Smooth muscle cell of the brain vasculature (primary cell): ENCODE measurements at regions not wholly inside any gene's neighbourhood (a gene's known extent, or its start where the extent isn't known, plus 50 kb on each side); places are given as distances from the start of the nearest gene placed in this dataset.

Experiments used
- DNase-seq: peaks from one replicate; pipeline ENCODE4 v3.0.0-alpha.2; 2012; ENCODE audit warnings: low read depth, low spot score

DNA sequence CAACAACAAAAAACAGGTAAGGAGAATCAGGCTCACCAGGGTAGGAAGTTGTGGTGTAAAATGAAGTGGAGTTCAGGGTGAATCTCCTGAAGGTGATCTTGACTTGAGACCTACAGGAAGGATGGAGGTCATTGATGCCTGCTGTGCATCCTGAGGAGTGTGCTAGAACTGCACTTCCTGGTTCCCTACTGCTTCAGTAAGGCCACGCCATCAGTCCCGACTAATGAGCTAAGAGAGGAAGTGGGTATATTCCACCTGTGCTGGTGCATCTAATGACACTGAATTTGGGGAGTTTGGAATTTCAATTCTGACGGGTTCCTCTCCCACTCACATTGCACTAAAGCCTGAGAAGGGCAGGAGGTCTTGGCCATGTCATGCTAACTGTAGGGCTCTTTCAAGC is 349.3 kb upstream of the SLC14A2 start:
- no peak for DNase-seq

GRCh38 chr18:45267622-45268021 is 347.7 kb upstream of the SLC14A2 start:
- no peak for DNase-seq

- DNase-seq = no peak
These were observed 346.7 kb upstream of the SLC14A2 start for GRCh38 chr18:45268583-45268982.

DNA sequence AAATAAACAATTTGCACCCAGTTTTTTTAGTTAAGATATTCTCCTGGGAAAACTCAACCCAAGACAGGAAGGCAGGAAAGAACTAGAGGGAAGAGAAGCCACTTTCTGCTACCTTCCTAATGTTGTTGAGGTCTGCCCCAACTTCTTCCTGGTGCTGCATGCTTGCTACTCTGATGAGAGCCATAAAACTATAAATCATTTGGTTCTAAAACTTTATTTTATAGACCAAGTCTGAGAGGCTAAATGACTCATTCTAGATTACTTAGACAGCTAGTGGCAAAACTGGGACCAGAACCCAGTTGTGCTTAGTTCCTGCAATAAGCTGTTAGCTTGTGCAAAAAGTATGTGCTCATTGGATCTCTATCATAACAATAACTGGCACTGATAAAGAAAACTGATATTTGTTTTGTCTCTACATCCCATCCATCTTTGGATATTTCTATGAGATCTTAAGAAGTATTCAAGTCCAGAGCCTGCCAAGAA is 344.9 kb upstream of the SLC14A2 start:
- DNase-seq = no peak

GRCh38 chr18:45274026-45274425 is 341.2 kb upstream of the SLC14A2 start:
- DNase-seq = no peak

GRCh38 chr18:45275367-45276113 is 339.7 kb upstream of the SLC14A2 start:
- DNase-seq = no peak

DNA sequence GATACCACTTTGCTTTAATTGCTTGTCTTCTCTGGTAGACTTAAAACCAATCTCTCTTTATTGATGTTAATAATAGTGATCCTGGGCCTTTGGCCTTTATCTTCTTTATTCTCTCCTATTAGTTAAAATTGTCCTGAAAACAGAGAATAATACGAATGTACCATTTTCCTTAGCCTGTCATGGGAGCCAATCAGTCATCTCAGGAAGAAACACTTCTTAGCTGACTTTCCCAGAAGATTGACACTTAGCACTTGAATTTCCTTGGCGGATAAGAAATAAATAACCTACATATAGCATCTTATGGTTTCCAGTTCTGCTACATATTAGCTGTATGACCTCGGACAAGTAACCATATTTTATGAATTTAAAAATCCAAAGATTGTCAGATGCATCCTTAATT is 338.4 kb upstream of the SLC14A2 start:
- no peak for DNase-seq

DNA sequence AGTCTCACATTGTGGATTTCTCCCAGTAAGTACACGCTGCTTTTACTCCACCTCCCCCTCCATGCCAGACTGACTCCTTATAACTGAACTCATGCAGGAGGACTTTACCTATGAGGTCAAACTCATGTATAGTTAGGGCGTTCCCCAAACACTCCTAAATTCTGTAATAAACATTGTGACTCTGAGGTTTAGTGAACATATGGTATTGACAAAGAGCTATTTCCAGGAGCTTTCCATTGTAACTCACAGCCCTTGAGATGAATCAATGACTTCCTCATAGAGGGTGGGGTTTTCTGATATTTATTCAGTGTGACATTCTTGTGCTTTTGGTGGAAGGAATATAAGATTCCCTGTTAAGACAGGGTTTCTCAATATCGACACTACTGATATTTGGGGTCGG is 337.4 kb upstream of the SLC14A2 start:
- no peak for DNase-seq

GRCh38 chr18:45280481-45281276 is 334.6 kb upstream of the SLC14A2 start:
- DNase-seq = no peak

DNA sequence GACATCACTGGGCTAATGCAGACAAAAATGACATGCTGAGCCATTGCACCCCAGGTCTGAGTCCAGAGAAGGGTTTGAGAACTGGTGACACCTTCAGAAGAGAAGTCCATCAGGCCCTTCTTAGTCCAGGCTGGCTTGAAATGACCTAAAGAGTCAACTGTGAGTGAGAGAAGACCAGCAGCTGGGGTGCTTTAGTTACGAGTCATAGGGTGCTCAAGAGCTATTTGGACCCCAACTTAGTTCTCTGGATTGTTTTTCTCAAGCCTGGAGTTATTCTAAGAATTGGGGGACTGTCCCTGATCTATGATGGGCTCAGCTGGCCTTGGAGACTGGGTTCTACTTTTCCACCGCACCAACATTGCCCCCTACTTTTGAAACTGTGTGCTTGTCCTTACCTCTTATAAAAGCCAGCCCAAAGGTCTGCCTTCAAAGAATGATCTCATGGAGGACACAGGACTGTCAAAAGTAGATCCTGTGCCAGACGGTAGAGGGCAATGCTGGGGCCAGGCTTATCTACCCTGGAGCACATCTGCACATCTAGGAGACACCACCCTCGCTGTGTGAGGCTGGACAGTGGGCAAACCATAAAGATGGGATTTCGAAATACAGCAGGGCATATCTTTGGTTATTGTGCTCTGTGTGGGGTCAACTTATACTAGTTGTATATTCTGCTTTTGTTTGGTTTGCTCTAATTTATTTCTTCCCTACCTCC is 333.0 kb upstream of the SLC14A2 start:
- DNase-seq = no peak

DNA sequence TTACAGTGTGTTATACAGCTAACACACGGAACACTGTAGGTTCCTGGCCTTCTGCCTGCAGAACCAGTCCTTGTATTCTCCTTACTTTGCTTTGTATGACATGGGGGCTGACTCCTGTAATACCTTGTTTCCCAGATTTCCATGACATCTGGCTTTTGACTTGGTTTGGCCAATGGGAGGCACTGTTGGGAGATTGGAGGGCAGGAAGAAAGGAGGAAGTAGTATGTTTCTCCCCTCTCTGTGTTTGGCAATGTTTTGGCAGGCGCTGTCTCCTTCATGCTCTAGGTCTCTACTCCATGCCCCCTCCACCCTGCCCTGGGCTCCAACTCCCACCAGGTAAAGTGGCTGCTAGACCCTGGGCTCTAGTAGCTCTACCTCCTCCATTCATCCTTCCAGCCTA is 331.1 kb upstream of the SLC14A2 start:
- no peak for DNase-seq

DNA sequence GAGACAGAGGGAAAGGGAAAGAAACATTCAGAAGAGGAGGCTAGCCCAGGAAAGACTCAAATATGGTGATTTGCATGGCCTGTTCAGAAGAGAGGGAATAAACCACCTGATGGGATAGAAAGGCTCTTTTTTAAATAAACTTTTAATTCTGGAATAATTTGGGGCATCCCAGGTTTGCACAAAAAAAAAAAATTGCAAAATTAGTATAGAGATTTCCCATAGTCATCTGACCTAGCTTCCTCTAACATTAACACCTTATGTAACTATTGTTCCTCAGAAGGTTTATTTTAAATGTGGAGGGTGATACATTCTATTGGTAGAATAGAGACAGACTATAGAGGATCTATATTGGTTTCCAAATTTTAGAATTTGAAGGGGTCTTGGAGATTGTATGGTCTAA is 330.4 kb upstream of the SLC14A2 start:
- no peak for DNase-seq

DNA sequence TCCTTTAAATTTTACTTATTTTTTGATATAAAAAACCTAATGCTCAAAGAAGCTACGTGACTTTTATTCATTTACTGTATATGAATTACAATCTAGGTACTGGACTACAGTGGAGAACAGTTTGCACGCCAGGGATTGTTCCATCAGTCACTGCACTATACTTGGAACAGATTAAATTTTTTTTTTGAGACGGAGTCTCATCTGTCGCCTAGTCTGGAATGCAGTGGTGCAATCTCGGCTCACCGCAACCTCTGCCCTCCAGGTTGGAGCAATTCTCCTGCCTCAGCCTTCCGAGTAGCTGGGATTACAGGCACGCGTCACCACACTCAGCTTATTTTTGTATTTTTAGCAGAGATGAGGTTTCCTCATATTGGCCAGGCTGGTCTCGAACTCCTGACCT is 330.0 kb upstream of the SLC14A2 start:
- DNase-seq = no peak

GRCh38 chr18:45286431-45286830 is 328.8 kb upstream of the SLC14A2 start:
- DNase-seq = no peak

DNA sequence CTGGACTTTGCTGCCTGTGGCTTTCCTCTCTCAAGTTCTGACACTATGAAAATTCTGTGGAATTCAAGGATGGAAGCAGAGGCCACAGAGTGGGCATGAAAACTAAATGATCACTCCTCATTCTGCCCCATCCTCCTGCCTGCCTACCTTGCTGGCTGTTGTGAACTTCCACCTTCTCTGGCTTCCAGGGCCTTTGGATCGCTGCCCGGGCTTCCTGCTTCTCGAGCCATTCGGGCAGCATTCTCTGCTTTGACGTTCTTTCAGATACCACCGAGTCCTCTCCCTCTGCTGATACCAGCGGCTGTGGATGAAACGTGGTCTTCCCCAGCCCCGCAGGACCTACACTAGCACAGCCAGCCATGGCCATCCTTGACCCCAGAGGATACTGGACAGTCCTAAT is 327.7 kb upstream of the SLC14A2 start:
- no peak for DNase-seq

DNA sequence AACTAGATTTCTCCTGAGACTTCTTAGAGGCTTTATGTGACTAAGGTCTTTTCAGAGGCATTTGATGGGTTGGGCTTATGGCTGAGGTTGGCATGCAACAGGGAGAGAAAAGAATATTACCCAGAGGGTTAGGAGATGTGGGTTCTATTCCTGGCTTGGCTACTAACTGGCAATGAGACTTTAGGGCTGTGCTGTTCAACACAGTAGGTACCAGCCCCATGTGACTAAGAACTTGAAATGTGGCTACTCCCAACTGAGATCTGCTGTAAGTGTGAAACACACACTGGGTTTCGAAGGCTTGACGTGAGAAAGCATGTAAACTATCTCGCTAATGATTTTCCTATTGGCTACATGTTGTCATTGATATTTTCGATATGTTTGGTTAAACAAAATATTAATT is 324.9 kb upstream of the SLC14A2 start:
- DNase-seq = no peak

GRCh38 chr18:45291621-45292615 is 323.4 kb upstream of the SLC14A2 start:
- no peak for DNase-seq

DNA sequence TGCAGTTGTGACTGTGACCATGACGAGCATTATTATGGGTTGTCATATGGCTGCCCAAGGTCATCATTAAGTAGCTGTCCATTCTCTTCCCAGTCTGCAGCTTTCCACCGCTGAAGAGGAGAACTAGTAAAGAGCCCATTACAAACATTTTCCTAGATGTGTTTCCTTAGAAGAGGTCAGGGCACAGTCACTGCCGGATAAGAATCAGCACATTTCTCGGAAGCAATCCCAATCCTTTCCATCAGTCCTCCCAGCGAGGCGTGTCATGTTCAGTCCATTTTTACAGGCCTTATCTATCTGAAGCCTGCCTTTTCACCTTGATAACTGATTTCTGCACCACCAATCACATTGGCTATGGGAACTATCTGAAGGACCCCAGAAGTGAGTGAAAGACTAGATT is 319.9 kb upstream of the SLC14A2 start:
- DNase-seq = no peak

GRCh38 chr18:45298986-45299385 is 316.3 kb upstream of the SLC14A2 start:
- no peak for DNase-seq

- no peak for DNase-seq
These were observed 312.2 kb upstream of the SLC14A2 start for GRCh38 chr18:45303026-45303425.

GRCh38 chr18:45304558-45304957 is 310.7 kb upstream of the SLC14A2 start:
- no peak for DNase-seq
